ENCODE measurements at regions not wholly inside any gene's neighbourhood (a gene's known extent, or its start where the extent isn't known, plus 50 kb on each side); places are given as distances from the start of the nearest gene placed in this dataset.
A peak's percentile ranks its signal among the peaks of the same experiment; 100 is the strongest.

- H3K4me3 ChIP-seq (replicated peaks in 1 of 2; ENCODE audit: low read depth in 2 of 2, low read length in 2 of 2), result no peak overlapping the region
- no peak for DNase-seq (ENCODE audit: low read depth in 2 of 2)
- no peak for TF ChIP-seq CTCF (IDR thresholded peaks at IDR 0.05; ENCODE audit: low read depth, low read length)
Measured at GRCh38 chr4:156538651-156539257, 432.8 kb downstream of the PDGFC start.

DNA sequence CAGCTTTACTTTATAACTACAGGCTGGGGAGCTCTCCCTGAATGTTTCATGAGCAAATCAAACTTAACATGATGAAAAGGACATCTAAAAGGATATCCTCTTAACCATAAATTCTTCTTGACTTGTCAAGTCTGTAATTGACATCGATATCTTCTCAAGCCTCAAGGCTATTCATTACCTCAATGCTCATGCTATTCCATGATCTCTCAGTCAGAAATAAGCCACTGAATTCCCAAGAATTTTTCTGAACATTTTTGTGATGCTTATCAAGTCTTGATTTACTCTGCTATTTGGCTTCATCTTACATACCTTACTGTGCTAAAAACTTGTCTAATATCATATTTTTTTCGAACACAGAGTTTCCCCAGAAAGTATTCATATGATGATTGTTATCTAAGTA, 433.4 kb downstream of the PDGFC start:
- H3K4me3 ChIP-seq (replicated peaks in 1 of 2; ENCODE audit: low read depth in 2 of 2, low read length in 2 of 2), result no peak overlapping the region
- no peak for DNase-seq (ENCODE audit: low read depth in 2 of 2)
- TF ChIP-seq CTCF (IDR thresholded peaks at IDR 0.05; ENCODE audit: low read depth, low read length), result no peak

GRCh38 chr4:156537286-156537685, 434.3 kb downstream of the PDGFC start:
- H3K4me3 ChIP-seq (replicated peaks in 1 of 2; ENCODE audit: low read depth in 2 of 2, low read length in 2 of 2), result no peak overlapping the region
- no peak for TF ChIP-seq CTCF (IDR thresholded peaks at IDR 0.05; ENCODE audit: low read depth, low read length)
- DNase-seq (ENCODE audit: low read depth in 2 of 2), result no peak

DNA sequence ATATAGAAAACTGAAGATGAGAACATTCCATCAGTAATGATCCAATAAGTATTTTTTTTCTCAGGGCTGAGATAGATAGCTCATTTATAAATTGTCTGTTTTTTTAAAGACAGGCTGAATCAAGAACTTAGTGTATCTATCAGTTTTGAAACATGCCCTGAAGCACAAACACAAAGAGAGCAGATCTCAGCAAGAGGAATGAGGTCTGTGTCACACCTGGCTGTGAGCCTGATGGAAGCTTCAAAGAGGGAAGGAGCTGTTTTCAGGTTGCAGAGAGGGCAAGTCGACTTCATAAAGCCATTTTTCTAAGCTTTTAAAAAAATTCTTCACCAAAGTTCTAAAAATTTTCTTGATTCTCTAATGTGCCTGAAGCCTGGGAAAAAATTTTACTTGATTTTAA, 434.9 kb downstream of the PDGFC start:
- DNase-seq (ENCODE audit: low read depth in 2 of 2), result peak in 1 of 2 donors; percentile 22
- TF ChIP-seq CTCF (IDR thresholded peaks at IDR 0.05; ENCODE audit: low read depth, low read length), result no peak
- H3K4me3 ChIP-seq (replicated peaks in 1 of 2; ENCODE audit: low read depth in 2 of 2, low read length in 2 of 2), result no peak overlapping the region

- H3K4me3 ChIP-seq (replicated peaks in 1 of 2; ENCODE audit: low read depth in 2 of 2, low read length in 2 of 2), result no peak overlapping the region
- no peak for TF ChIP-seq CTCF (IDR thresholded peaks at IDR 0.05; ENCODE audit: low read depth, low read length)
Measured at GRCh38 chr4:156534205-156534604, 437.4 kb downstream of the PDGFC start.

GRCh38 chr4:156528216-156528615, 443.4 kb downstream of the PDGFC start:
- no peak for TF ChIP-seq CTCF (IDR thresholded peaks at IDR 0.05; ENCODE audit: low read depth, low read length)
- H3K4me3 ChIP-seq (replicated peaks in 1 of 2; ENCODE audit: low read depth in 2 of 2, low read length in 2 of 2), result no peak overlapping the region
- DNase-seq (ENCODE audit: low read depth in 2 of 2), result no peak

More at GRCh38 chr4:156534205-156534604, 437.4 kb downstream of the PDGFC start:
- DNase-seq (ENCODE audit: low read depth in 2 of 2), result no peak
